ENCODE measurements at regions not wholly inside any gene's neighbourhood (a gene's known extent, or its start where the extent isn't known, plus 50 kb on each side); places are given as distances from the start of the nearest gene placed in this dataset.

GRCh38 chr4:20614816-20615215 lies 85.4 kb upstream of the PACRGL start:
- ChIA-PET POLR2A (no interaction called here), CTCF (no interaction called here)
- no peaks in the 10 kb centered on the region for H3K27me3 Mint-ChIP-seq

GRCh38 chr4:20615486-20616260 lies 84.6 kb upstream of the PACRGL start:
- Mint-ChIP-seq H3K4me1 (ENCODE audit: low read depth) (no peaks in the 10 kb centered on the region), H3K9me3 (no peaks in the 10 kb centered on the region), H3K27me3 (no peaks in the 10 kb centered on the region), H3K36me3 (ENCODE audit: low read depth) (no peaks in the 10 kb centered on the region), H3K27ac (no peak overlapping the region), H3K4me3 (no peak overlapping the region)
- ATAC-seq (no peak), DNase-seq (no peak)
- TF ChIP-seq CTCF (IDR thresholded peaks at IDR 0.05), result no peak
- POLR2A ChIA-PET, result interaction anchor here (0.6 kb wide), 1 partner anchor 178 kb away, joined by 4 read pairs; no protein-coding TSS in a partner anchor
- CTCF ChIA-PET, result no interaction called here
- intact Hi-C loops (cut with micrococcal nuclease), result no loop called here

More at GRCh38 chr4:20614816-20615215, 85.4 kb upstream of the PACRGL start:
- TF ChIP-seq CTCF (IDR thresholded peaks at IDR 0.05), result no peak
- Mint-ChIP-seq H3K9me3 (no peaks in the 10 kb centered on the region), H3K4me3 (no peak overlapping the region), H3K4me1 (ENCODE audit: low read depth) (no peaks in the 10 kb centered on the region), H3K27ac (no peak overlapping the region), H3K36me3 (ENCODE audit: low read depth) (no peaks in the 10 kb centered on the region)
- intact Hi-C loops (cut with micrococcal nuclease), result no loop called here
- DNase-seq (no peak), ATAC-seq (no peak)

GRCh38 chr4:20616313-20616712 lies 83.9 kb upstream of the PACRGL start:
- H3K4me1 Mint-ChIP-seq (ENCODE audit: low read depth), result no peaks in the 10 kb centered on the region
- ChIA-PET CTCF (no interaction called here), POLR2A (no interaction called here)
- no peaks in the 10 kb centered on the region for H3K9me3 Mint-ChIP-seq
- no peaks in the 10 kb centered on the region for H3K36me3 Mint-ChIP-seq (ENCODE audit: low read depth)
- H3K4me3 Mint-ChIP-seq, result no peak overlapping the region
- H3K27ac Mint-ChIP-seq, result no peak overlapping the region
- ATAC-seq (no peak), DNase-seq (no peak)
- intact Hi-C loops (cut with micrococcal nuclease), result no loop called here
- no peaks in the 10 kb centered on the region for H3K27me3 Mint-ChIP-seq
- no peak for TF ChIP-seq CTCF (IDR thresholded peaks at IDR 0.05)

GRCh38 chr4:20616848-20617247 lies 83.4 kb upstream of the PACRGL start:
- no peak for TF ChIP-seq CTCF (IDR thresholded peaks at IDR 0.05)
- Mint-ChIP-seq H3K27ac (no peak overlapping the region), H3K4me1 (ENCODE audit: low read depth) (no peaks in the 10 kb centered on the region), H3K9me3 (no peaks in the 10 kb centered on the region), H3K36me3 (ENCODE audit: low read depth) (no peaks in the 10 kb centered on the region), H3K27me3 (no peaks in the 10 kb centered on the region), H3K4me3 (no peak overlapping the region)
- CTCF ChIA-PET, result no interaction called here
- intact Hi-C loops (cut with micrococcal nuclease), result no loop called here
- POLR2A ChIA-PET, result no interaction called here
- DNase-seq (no peak), ATAC-seq (no peak)

- ATAC-seq (no peak), DNase-seq (no peak)
- ChIA-PET CTCF (interaction anchor here (0.6 kb wide), 1 partner anchor 198 kb away, joined by 3 read pairs; no protein-coding TSS in a partner anchor), POLR2A (no interaction called here)
- TF ChIP-seq CTCF (IDR thresholded peaks at IDR 0.05), result no peak
- H3K27me3 Mint-ChIP-seq, result no peaks in the 10 kb centered on the region
- intact Hi-C loops (cut with micrococcal nuclease), result no loop called here
- H3K9me3 Mint-ChIP-seq, result no peaks in the 10 kb centered on the region
- no peaks in the 10 kb centered on the region for H3K36me3 Mint-ChIP-seq (ENCODE audit: low read depth)
- no peak overlapping the region for H3K27ac Mint-ChIP-seq
- no peak overlapping the region for H3K4me3 Mint-ChIP-seq
- H3K4me1 Mint-ChIP-seq (ENCODE audit: low read depth), result no peaks in the 10 kb centered on the region
Measured at GRCh38 chr4:20617678-20618396, 82.4 kb upstream of the PACRGL start.
